ENCODE measurements at regions not wholly inside any gene's neighbourhood (a gene's known extent, or its start where the extent isn't known, plus 50 kb on each side); places are given as distances from the start of the nearest gene placed in this dataset.

GRCh38 chr21:28247454-28248020 is 745.1 kb downstream of the LTN1 start:
- H3K4me3 Mint-ChIP-seq: no peak overlapping the region
- no peaks in the 10 kb centered on the region for H3K9me3 Mint-ChIP-seq

GRCh38 chr21:28240586-28240985 is 752.1 kb downstream of the LTN1 start:
- TF ChIP-seq CTCF (conservative IDR thresholded peaks at IDR 0.05): no peak
- no peaks in the 10 kb centered on the region for H3K27me3 Mint-ChIP-seq (ENCODE audit: low read depth)
- DNase-seq (ENCODE audit: low read depth, low spot score): no peak
- H3K9me3 Mint-ChIP-seq: no peaks in the 10 kb centered on the region
- H3K4me3 Mint-ChIP-seq: no peak overlapping the region
- H3K36me3 Mint-ChIP-seq (ENCODE audit: low read depth): no peaks in the 10 kb centered on the region
- H3K27ac Mint-ChIP-seq (ENCODE audit: unreplicated experiment): no peak overlapping the region
- H3K4me1 Mint-ChIP-seq: no peaks in the 10 kb centered on the region

More at GRCh38 chr21:28247454-28248020, 745.1 kb downstream of the LTN1 start:
- Mint-ChIP-seq H3K27ac (ENCODE audit: unreplicated experiment) (no peak overlapping the region), H3K4me1 (no peaks in the 10 kb centered on the region), H3K36me3 (ENCODE audit: low read depth) (no peaks in the 10 kb centered on the region), H3K27me3 (ENCODE audit: low read depth) (no peaks in the 10 kb centered on the region)
- no peak for TF ChIP-seq CTCF (conservative IDR thresholded peaks at IDR 0.05)
- no peak for DNase-seq (ENCODE audit: low read depth, low spot score)

- H3K9me3 Mint-ChIP-seq: no peaks in the 10 kb centered on the region
- no peaks in the 10 kb centered on the region for H3K27me3 Mint-ChIP-seq (ENCODE audit: low read depth)
- no peak overlapping the region for H3K27ac Mint-ChIP-seq (ENCODE audit: unreplicated experiment)
- no peak for TF ChIP-seq CTCF (conservative IDR thresholded peaks at IDR 0.05)
- H3K4me1 Mint-ChIP-seq: no peaks in the 10 kb centered on the region
- H3K36me3 Mint-ChIP-seq (ENCODE audit: low read depth): no peaks in the 10 kb centered on the region
- no peak for DNase-seq (ENCODE audit: low read depth, low spot score)
- H3K4me3 Mint-ChIP-seq: no peak overlapping the region
These were observed 753.3 kb downstream of the LTN1 start for GRCh38 chr21:28239340-28239739.

- H3K4me3 Mint-ChIP-seq: no peak overlapping the region
- DNase-seq (ENCODE audit: low read depth, low spot score): no peak
- no peaks in the 10 kb centered on the region for H3K4me1 Mint-ChIP-seq
- no peaks in the 10 kb centered on the region for H3K9me3 Mint-ChIP-seq
- no peaks in the 10 kb centered on the region for H3K27me3 Mint-ChIP-seq (ENCODE audit: low read depth)
- H3K36me3 Mint-ChIP-seq (ENCODE audit: low read depth): no peaks in the 10 kb centered on the region
- H3K27ac Mint-ChIP-seq (ENCODE audit: unreplicated experiment): no peak overlapping the region
- no peak for TF ChIP-seq CTCF (conservative IDR thresholded peaks at IDR 0.05)
These were observed 755.0 kb downstream of the LTN1 start for GRCh38 chr21:28237661-28238060.

GRCh38 chr21:28235169-28235895 is 757.3 kb downstream of the LTN1 start:
- no peaks in the 10 kb centered on the region for H3K4me1 Mint-ChIP-seq
- no peaks in the 10 kb centered on the region for H3K27me3 Mint-ChIP-seq (ENCODE audit: low read depth)
- no peaks in the 10 kb centered on the region for H3K9me3 Mint-ChIP-seq
- H3K27ac Mint-ChIP-seq (ENCODE audit: unreplicated experiment): no peak overlapping the region
- no peaks in the 10 kb centered on the region for H3K36me3 Mint-ChIP-seq (ENCODE audit: low read depth)
- no peak for TF ChIP-seq CTCF (conservative IDR thresholded peaks at IDR 0.05)
- DNase-seq (ENCODE audit: low read depth, low spot score): no peak
- no peak overlapping the region for H3K4me3 Mint-ChIP-seq

Data from neural crest cell (in vitro differentiated cells).